Head of caudate nucleus (tissue), 42 donors: ENCODE measurements at regions not wholly inside any gene's neighbourhood (a gene's known extent, or its start where the extent isn't known, plus 50 kb on each side); places are given as distances from the start of the nearest gene placed in this dataset.

Source experiments
- DNase-seq, 42 donors: peaks; one replicate each; pipeline versions ENCODE4 v3.0.0 to v3.0.0-alpha.2; 2020 to 2021; ENCODE audit warnings: mixed read lengths in 7 of 42
- intact Hi-C: fragments of 100-400 bp; cut with DNase I; formaldehyde crosslinking; loops from one replicate; pipeline ENCODE4 v1.15.0; 2022

GRCh38 chr5:124438026-124438902 lies 308.2 kb downstream of the ZNF608 start:
- peak in 22 of 42 donors; percentile 12 to 65 (median 38) for DNase-seq
- intact Hi-C loops: no loop called here

- intact Hi-C loops: no loop called here
Measured at GRCh38 chr5:124436294-124436693, 310.1 kb downstream of the ZNF608 start.

DNA sequence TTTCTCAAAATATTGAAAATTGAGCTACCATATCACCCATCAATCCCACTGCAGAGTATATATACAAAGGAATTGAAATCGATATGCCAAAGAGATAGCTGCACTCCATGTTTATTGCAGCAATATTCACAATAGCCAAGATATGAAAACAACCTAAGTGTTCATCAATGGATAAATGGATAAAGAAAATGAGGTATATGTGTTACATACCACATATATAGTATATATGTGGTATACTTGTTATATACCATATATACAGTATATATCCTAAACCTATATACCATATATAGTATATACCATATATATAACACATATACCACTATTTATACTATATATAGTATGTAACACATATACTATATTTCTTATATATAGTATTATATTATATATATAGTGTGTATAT lies 313.3 kb downstream of the ZNF608 start:
- no peak for DNase-seq
- intact Hi-C loops: no loop called here

More at GRCh38 chr5:124436294-124436693, 310.1 kb downstream of the ZNF608 start:
- DNase-seq: no peak

DNA sequence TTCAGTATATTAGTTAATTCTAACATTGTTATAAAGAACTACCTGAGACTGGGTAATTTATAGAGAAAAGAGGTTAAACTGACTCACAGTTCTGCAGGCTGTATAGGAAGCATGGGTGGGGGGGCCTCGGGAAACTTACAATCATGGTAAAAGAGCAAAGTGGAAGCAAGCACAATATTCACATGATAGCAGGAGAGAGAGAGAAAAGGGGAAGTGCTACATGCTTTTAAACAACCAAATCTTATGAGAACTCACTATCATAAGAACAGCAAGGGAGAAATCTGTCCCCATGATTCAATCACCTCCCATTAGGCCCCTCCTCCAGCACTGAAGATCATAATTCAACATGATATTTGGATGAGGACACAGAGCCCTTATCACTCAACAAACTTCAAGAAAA lies 324.9 kb downstream of the ZNF608 start:
- DNase-seq: no peak

GRCh38 chr5:124420952-124421351 lies 325.5 kb downstream of the ZNF608 start:
- DNase-seq: no peak
- intact Hi-C loops: no loop called here

More for the DNA sequence above, 324.9 kb downstream of the ZNF608 start:
- intact Hi-C loops: no loop called here

DNA sequence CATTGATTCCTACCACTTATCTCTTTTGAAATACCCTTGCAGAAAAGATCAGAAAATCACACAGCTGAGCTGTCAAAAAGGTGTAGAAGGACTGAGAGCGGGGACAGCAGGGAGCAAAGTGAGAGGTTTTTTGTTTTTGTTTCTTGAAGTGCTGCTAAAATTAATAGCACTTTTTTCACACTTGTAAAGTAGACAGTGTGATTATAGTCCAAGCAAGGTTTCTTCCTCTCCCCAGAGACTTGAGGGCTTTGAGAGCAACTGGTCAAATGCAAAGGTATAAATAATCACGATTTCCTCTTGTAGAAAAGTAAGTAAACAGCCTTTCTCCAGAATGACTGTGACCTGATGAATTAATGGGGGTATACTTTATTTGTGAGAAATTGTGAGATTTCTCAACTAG lies 326.9 kb downstream of the ZNF608 start:
- intact Hi-C loops: no loop called here
- no peak for DNase-seq

DNA sequence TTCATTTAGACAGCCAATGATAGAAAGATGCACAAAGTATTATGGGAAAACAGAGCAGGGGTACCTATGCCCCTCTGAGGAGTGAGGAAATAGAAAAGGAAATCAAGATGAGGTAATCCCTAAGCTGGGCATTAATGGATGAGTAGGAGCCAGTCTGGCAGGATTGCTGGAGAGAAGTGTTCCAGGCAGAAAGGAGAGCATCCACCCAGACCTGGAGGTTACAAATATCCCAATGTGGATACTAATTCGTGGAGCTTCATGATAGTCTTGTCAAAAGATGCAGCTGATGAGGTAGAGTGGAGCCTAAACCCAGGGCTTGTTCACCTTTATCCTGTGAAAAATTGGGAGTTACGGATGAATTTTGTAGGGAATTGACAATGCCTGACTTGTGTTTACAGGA lies 328.0 kb downstream of the ZNF608 start:
- intact Hi-C loops: no loop called here
- no peak for DNase-seq

DNA sequence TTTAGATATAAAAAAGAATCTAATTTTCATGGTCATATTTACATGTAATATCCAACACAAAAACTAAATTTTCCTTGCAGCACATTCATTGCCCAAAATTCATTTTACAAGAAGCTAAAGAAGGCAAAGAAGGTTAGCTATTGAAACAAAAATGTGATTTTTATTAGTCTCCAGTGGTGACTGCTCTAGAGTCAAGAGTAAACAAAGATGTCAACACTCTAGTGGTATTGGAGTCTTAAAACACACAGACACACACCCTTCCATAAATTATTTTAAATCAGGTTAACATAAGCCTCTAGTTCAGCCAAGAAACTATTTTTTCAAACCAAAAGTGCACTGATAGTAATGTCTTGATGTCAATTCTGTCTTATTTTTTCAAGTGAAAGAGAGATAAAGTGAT lies 329.2 kb downstream of the ZNF608 start:
- intact Hi-C loops: no loop called here
- no peak for DNase-seq

DNA sequence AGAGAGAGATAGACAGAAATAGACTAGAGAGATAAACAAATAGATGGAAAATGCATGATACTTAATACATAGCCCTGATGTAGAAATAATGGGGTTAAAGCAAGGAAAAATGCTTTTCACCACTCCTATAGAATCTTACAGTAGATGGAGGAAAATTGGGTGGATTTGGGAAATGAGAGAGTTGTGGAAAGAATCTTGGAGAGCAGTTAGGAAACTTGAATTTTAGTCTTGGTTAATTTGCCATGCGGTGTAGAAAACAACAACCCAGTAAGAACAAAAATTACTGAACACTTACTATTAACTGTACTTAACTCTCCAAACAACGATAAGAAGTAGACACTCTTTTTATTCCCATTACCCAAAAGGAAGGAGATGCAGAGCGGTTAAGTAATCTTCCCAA lies 329.8 kb downstream of the ZNF608 start:
- no peak for DNase-seq
- intact Hi-C loops: no loop called here

DNA sequence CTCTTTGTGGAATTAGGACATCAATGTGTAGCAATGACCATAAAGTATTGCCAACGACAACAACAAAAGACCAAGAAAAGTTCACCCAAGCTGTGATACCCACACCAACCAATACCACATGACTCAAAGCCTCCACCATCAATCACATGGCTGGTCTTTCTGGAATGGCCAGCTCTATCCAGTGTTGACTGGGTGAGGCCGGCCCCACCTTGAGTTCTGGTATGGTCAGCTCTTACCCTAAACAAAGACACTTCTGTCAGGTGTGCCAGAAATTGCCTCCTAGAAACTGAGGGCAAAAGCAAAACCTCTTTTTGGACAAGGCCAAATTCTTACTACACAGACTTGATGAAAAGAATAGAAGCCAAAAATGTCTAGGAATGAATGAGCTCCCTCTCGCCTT lies 331.5 kb downstream of the ZNF608 start:
- no peak for DNase-seq
- intact Hi-C loops: no loop called here

GRCh38 chr5:124410539-124411488 lies 335.6 kb downstream of the ZNF608 start:
- intact Hi-C loops: no loop called here
- DNase-seq: no peak

- DNase-seq: peak in 1 of 42 donors; percentile 24
- intact Hi-C loops: no loop called here
Measured at GRCh38 chr5:124408738-124409453, 337.5 kb downstream of the ZNF608 start.

DNA sequence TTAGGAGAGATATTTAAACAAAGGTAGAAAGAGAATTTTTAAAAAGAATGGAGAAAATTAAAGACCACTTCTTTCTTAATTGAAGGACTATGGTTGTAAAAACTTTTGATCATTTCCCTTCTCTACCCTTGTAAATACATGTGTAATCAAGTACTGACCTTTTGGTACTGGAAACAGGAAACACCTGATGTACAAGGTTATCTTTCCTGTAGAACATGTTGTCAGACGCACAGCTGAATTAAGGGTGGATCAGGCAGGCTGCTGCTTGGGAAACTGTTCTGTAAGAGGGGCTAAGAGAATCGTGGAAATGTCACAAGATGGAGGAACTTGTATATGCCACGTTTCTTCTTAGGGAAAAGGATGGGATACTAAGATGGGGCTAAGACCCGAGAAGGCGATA lies 341.6 kb downstream of the ZNF608 start:
- no peak for DNase-seq
- intact Hi-C loops: no loop called here

- intact Hi-C loops: no loop called here
- no peak for DNase-seq
Measured at GRCh38 chr5:124403281-124403680, 343.2 kb downstream of the ZNF608 start.

DNA sequence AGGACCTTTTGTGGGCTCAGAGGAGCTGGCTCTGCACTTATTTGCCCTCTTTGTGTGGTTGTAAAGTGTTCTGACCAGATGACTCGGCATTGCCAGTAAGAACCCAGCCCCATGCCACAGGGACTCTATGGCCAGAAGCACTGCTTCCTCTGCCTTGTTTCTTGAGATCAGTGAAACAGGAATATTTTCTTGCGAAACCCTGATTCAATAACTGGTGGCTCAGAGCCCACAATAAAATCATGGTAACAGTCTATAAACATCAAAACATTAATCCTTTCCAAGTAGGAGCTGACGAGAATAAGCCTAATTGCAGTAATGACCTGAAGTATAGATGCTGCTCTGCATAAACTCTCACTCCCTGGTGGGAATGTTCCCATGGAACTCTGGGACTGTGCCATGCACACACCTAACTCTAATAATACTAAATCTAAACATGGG lies 344.3 kb downstream of the ZNF608 start:
- DNase-seq: peak in 9 of 42 donors; percentile 24 to 83 (median 49)
- intact Hi-C loops: no loop called here

DNA sequence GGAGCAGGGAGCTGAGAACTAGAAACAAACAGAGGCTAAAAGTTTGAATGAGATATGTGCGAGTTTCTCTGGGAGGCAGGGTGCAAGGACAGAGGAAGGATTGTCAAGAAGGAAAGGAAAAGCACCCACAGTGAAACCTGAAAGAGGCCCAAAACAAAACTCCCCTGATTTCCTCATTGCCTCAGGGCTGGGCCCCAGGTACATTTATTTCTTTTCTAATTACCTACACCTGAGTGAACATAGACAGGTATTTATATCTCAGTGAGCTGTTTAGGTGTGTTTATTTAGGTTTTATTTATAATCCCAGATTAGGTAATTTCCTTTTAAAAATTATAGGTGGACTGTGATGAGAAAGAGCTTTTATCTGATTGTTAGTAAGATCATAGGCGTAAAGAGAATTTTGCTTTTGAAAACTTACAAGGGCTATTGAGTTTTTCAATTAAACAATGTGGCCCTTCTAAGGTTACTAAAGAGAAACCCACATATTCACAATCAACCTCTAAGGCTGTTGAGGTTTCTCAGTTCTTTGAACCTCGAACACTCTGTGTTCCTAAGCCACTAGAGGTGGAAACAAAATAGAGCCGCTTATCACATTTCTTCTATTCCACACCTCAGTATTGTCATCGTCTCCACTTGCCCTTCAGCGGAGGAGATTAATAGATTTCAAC lies 344.8 kb downstream of the ZNF608 start:
- DNase-seq: no peak
- intact Hi-C loops: no loop called here

DNA sequence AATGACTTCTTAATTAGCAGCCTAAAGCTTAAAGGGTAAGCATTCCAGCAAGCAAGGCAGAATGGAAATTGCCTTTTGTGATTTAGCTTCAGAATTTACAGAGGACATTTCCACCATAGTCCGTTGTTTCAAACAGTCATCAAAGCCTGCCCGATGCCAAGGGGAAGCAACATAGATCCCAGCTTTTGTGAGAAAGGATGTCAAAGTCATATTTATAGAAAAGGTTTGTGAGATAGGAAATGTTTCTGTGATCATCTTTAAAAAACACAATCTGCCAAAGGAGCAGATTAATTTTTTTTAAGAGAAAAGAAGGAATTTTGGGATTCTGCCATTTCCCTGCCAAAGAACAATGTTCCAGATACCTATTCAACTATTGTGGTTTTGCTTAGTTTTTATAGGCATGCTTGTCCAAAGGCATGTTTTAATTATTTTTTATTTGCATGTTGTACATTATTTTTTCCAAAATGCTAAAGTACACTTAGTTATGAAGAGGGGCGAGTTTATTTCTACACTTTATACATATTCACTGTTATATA lies 346.9 kb downstream of the ZNF608 start:
- DNase-seq: no peak
- intact Hi-C loops: loop anchor here (10.0 kb wide), 1 partner anchor 45 kb away; no protein-coding TSS in a partner anchor

DNA sequence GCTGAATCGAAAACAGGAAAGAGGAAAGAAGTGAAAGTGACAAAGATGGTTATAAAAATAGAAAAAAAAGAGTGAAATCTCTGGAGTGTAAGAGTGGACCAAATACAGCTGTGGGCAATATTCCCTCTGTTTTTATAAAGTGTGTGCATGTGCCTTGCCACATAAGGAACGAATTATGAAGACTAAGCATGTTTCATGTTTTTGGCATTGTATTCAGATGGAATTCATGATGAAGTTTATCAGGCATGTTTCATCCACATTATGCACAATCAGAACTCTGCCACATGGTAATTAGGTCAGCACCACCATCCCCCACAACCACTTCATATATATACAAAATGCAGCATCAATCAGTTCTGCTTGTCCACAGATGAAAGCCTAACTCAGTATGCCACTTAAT lies 348.0 kb downstream of the ZNF608 start:
- DNase-seq: no peak
- intact Hi-C loops: loop anchor here (10.0 kb wide), 1 partner anchor 46 kb away; no protein-coding TSS in a partner anchor
